ENCODE measurements at regions not wholly inside any gene's neighbourhood (a gene's known extent, or its start where the extent isn't known, plus 50 kb on each side); places are given as distances from the start of the nearest gene placed in this dataset.

DNA sequence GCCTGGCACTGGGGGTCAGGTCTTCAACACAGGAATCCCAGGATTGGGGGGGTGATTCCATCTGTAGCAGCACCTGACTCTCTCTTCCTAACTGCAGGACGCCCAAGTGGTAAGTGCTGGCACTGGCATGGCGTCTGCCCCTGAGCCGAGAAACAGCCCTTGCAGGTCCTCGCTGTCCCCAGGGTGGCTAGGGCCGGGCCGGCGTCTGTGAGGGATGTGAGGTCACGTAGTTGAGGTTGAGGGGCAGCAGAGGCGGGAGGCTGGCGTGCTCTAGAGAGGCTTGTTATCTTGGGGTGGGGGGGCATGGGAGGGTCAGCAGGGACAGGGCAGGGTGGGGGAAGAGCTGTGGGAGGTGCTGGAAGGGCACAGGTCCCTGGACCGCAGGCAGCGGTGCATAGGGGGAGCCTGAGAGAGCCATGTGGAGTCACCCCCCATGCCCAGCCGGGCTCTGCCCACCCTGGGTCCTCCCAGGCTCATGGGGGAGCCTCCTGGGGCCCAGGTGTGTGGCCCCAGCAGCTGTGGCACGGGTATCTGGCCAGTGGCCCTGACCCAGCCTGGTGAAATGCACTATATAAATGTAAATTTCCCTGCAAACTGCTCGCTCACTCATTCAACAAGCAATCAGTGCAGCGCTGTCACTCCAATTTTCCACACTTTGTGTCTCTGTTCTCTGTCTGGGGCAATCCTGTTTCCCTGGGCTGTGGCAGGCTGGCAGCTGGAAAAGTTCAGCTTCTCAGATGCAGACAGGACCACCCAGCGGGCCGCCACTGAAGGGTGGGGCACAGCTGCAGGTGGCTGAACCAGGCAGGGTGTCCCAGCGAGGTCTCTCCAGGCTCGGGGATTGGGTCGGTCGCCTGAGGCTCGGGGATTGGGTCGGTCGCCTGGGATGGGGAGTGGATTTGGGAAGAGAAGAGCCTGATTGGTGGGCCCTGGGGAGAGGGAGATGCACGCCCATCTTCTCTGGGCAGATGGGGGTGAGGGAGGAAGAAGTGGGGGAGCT, 102.2 kb upstream of the NKX1-1 start:
- DNase-seq, result no peak

DNA sequence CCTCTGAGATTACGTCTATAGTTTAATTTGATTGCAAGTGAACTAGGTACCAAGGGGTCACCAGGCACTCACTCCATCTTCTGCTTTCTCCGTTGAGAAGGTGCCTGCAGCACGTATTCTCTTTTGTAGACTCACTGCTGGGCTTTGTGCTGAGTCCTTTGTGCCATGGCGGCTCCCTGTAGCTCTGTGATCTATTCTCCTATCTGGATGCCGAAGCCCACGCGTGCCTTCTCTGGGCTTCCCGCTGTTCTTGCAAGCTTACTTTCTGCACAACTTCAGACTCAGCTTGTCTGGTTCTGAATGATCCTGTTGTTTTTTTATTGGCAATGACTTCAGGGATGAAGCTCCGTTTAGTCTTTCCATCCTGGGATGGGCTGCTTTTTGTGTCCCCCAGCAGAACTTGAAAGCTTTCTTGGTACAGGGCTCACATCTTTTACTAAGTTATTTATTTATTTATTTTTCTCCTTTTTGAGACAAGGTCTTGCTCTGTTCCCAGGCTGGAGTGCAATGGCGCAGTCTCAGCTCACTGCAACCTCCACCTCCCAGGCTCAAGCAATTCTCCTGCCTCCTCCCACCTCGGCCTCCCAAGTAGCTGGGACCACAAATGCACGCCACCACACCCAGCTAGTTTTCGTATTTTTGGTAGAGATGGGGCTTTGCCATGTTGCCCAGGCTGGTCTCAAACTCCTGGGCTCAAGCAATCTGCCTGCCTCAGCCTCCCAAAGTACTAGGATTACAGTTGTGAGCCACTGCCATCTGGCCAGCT, 100.9 kb upstream of the NKX1-1 start:
- no peak for DNase-seq

DNA sequence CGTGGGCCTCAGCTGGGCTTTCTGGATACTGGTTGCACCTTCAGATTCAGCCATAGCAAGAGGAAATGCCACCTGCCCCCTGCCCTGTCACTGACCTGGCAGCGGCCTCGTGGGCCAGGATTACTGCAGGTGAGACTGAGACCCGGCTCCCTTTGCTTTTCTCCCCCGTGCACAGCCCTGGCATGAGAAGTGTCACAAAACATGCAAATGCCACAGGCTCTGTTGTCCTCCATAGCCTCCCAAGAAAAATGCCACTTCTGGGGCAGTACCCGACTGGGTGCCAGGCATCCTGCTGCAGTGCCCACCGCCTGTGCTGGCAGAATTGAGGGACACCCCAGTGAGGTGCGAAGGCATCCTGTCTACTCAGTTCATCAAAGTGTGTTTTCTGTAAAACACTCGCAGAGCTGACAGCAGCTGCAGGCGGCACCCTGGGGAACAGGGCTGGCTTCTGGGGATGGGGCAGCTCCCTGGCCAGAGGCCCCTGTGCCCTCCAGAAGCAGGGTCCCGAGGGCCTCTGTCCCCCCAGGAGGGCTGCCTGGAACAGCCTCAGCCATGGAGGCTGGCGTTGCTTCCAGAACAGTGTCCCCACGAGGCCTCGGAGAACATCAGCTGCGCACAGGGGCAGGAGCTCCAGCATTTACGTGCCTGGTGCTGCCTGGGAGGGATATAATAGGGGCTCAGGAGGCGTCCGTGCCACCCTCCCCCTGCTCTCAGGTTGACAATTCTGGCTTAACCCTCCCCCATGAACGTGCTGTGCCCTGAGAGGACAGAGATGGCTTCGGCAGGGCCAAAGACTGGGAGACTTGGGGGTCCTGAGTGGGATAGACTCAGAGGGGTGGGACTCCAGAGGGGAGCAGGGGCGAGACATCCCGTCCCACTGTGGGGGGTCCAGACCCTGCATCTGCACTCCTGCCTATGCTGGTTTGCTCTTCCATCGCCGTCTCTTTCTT, 99.5 kb upstream of the NKX1-1 start:
- no peak for DNase-seq

- DNase-seq, result no peak
These were observed 98.6 kb upstream of the NKX1-1 start for GRCh38 chr4:1504595-1505500.

DNA sequence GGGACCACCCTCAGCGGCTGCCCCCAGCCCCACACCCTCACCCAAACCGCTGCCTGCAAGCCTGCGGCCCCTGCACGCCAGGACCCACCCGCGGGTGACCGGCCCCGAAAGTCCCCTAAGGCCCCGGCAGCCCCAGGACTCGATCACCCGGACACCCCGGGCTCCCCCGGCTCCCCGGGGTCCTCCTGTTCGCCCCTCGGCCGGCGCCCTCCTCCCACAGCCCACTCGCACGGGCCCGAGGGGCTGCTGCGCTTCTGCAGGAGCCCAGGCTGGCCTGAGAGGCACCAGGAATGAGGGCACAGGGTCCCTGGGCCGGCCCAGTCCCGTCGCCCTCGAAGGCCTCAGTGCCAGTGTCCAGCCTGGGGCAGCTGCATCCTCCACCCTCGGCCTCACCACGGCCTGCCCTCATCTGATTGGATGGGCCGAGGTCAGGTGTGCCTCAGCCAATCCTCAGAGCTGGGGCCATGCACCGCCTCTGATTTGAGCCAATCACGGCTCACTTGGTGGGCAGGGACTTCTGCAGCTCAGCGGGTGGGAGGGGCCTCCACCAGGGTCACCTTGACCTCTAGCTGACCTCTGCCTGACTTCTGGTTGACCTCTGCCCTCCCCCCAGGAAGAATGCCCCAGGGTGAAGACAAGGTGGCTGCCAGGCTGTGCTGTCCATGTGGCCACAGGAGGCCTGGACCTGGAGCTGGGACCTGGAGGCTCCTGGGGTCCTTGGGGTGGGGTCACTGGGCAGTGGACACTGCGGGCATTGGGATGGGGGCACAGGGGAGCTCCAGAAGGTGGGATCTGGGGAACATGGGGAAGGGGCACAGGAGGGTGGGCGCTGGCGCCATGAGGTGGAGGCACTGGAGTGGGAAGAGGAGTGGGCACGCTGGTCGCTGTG, 97.6 kb upstream of the NKX1-1 start:
- no peak for DNase-seq

DNA sequence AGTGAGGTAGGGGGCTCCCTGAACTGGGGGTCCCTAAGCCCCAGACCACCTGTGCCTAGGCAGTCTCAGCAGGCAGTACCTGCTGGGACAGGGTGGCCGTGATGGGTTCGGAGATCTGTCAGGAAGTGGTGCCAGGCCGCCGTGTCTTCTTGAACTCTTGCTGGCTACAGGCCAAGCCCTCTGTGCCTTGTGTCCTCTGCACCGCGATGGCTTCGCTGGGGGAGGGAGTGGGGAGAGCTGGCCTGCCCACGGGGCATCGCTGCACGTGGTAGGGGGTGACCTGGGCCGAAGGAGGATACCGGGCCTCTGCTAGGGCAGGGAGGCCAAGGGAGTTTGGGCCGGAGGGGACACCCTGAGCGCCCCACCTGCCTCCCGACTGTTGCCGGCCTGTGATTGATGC, 96.7 kb upstream of the NKX1-1 start:
- DNase-seq, result no peak

GRCh38 chr4:1502501-1502886, 96.3 kb upstream of the NKX1-1 start:
- no peak for DNase-seq

GRCh38 chr4:1501754-1502500, 95.7 kb upstream of the NKX1-1 start:
- no peak for DNase-seq

DNA sequence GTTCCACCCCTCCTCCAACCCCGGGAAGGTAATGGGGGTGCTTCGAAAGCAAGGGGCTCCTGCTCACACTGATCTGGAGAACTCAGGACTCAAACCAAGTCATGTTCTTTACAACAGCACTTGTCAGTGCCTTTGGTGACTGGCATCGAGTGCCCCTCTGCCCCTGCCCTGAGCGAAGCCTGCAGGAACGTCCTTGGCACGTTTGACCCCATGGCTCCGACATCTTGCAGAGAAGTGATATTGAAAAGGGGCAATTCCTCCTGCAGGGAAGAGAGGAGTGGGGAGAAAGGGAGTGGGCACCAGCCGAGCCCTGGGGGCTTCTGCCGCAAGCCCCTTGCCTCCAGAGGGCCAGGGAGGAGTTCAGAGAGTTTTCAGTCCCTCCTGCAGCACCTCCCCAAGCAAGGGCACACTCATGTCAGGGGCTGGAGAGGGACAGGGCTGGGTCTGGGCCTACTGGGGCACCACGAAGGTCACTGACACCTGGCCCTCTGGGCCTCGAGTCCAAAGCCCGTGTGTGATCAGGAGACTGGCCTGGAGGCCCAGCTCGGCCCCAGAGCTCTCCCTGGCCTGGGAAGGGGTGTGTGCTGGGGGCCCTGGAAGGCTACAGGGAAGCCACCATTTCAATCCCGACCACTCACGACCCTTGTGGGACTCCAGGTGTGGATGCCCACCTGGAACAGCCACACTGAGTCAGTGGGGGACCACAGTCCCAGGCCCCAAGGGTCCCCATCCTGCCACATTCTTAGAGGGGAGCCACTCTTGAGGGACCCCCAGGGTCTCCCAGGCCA, 94.9 kb upstream of the NKX1-1 start:
- no peak for DNase-seq

DNA sequence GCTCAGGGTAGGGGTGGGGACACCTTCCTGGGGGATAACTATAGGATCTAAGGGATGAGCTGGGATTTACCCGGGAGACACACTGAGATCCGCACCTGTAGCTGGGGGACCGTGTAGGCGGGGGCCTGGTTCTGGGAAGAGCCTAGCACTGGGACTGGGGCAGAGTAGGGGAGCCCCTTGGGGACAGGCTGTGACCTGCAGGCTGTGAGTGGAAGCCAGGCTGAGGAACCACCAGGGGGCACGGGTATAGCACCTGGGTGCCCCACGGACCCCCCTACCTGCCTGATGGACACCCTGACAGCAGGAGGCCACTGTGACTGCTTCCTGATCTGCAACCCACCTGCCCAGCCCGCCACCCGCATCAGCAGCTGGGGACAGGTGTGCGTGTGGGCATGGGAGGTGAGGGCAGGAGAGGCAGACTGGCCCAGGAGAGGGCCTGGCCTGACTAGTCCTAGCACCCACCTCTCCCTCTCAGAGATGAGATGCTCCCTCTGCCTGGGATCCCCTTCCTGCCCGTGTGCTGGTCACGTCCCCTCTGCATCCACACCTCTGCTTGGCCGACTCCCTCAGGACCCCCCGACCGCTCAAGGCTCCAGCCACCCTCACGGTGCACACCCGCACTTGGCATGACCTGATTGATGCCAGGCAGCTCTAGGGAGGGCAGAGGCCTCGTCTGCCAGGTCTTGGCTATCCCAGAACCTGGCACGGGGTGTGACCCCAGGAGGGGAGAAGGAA, 94.2 kb upstream of the NKX1-1 start:
- DNase-seq, result no peak

DNA sequence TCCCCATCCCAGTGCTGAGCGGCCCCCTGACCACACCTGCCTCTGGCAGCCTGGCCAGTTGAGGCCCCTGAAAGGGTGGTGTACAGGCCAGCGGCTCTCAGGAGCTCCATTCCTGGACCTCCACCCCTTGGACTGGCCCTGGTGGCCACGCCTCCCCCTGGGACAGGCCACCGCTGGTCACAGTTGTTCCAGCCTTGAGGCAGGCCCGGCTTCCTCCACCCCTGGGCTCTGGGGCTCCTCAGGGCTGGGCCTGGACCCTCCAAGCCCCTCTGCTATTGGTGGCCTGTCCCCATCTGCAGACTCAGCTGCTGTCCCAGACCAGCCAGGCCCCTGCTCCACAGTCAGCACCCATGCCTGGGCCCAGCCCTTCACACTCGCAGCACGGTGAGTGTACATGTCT, 93.2 kb upstream of the NKX1-1 start:
- no peak for DNase-seq

GRCh38 chr4:1497189-1497801, 91.1 kb upstream of the NKX1-1 start:
- no peak for DNase-seq

DNA sequence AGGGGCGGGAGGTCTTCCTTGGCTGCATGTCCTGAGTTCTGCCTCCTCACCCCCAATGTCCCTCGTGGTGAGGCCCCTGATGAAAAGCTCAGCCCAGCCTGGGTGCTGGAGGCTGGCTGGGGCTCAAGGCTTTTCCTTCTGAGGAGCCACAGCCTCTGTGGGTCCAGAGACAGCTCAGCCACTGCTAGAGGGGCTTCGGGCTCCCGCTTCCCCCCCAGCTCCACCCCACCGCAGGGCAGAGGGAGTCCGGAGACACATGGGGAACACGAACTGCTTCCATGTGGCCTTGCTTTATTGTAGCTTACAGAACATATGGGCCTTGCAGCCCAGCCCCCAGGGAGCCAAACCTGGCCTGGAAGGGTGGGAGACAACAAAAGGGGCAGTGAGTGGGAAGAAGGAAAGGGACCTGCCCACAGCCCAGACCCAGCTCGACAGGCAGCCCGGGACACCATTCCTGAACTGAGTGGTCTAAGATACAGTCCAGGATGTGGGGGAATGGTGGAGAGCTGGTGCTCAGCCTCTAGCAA, 89.9 kb upstream of the NKX1-1 start:
- no peak for DNase-seq

DNA sequence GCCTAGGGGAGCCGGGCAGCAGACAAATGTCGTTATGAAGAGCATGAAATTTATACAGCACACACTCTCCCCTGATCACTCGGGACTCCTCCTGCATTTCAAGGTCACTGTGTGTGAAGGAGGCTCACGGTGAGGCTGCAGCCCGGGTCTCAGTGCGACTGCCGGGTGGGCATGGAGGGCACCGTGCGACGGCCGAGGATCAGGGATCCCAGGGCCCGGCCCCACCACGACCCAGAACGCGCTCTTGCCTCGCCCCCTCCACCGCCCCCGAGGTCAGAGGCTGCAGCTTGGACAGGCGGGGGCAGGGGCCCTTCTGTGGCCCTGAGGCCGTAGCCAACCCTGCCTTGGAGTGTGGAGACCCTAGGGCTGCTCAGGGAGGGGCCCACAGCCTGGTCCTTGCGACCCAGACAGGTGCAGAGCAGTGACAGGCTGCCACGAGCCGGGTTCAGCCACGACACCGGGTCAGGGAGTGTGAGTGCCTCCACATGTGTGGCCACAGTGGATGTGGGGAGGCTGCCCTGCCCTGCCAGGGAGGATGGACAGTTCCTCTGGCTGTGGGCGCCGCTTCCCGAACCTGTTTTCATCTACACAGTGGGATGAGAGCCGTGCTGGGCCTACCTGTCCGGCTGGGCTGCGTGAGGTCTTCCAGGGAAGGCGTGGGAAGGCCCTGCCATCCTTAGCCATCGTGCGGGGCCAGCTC, 89.3 kb upstream of the NKX1-1 start:
- no peak for DNase-seq

DNA sequence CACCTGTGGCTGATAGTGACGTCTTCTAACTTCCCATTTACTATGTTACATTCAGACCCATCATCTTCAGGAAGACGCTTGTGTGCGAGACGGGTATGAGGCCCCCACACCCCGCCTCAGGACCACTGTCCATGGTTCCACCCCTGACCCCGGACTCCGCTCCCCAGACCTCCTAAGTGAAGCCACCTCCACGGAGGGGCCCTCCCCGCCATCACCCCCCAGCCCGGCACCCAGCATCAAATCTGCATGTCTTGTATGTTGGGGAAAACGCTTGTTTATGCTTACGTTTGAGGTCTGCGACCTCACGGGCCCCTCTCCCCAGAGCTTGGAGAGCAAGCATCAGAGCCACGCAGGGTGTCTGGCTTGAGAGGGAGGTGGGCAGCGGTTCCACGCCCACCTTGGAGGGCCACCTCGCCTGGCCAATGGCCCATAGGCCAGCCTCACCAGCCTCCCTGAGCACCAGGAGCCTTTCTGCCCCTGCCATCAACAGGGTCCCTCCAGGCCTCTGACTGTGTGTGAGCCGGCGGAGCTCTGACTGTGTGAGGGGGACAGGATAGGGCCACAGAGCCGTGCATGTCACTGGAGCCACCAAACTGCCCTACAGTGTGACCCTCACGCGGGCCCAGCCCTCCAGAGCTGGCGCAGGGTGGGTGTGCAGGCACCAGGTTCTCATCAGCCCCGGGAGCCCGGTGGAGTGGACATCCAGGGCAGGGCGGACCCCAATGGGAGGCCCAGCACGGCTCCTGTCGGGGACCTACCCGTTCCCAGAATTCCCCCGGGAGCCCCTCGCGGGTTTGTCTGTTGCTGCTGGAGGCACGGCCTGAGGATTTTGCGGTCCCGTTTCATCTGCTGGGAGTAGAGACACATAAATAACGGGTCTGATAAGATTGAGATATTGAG, 88.4 kb upstream of the NKX1-1 start:
- DNase-seq, result no peak
